Fibroblast of lung (primary cell): ENCODE measurements at regions not wholly inside any gene's neighbourhood (a gene's known extent, or its start where the extent isn't known, plus 50 kb on each side); places are given as distances from the start of the nearest gene placed in this dataset.

Experiments
- CTCF ChIP-seq, 2 donors: IDR thresholded peaks in 1 of 2; conservative IDR thresholded peaks in 1 of 2; 1 replicate in 1 of 2; 2 replicates in 1 of 2; pipeline ENCODE4 v1.5.1; 2011 to 2012; ENCODE audit warnings: low read length in 2 of 2, control low read depth in 1 of 2, inconsistent platforms in 1 of 2, low read depth in 1 of 2, mild to moderate bottlenecking in 1 of 2
- EZH2 ChIP-seq: IDR thresholded peaks from 2 replicates; pipeline ENCODE4 v1.5.1; 2012; ENCODE audit warnings: low read length, control low read depth, mild to moderate bottlenecking; ENCODE audit errors: missing control alignments

- TF ChIP-seq CTCF (conservative IDR thresholded peaks at IDR 0.05 in 1 of 2, IDR thresholded peaks at IDR 0.05 in 1 of 2; ENCODE audit: low read depth in 1 of 2, low read length in 2 of 2): no peak
- no peak for TF ChIP-seq EZH2
Measured at GRCh38 chr4:170931321-170931720, 841.6 kb upstream of the AADAT start.
